Right lobe of liver (tissue), 4 donors: ENCODE measurements at regions not wholly inside any gene's neighbourhood (a gene's known extent, or its start where the extent isn't known, plus 50 kb on each side); places are given as distances from the start of the nearest gene placed in this dataset.

ENCODE experiments used
- CTCF ChIP-seq, 4 donors: fragments of 200-600 bp in 3 of 4; fragments of 450-650 bp in 1 of 4; IDR thresholded peaks; one replicate each; pipeline versions ENCODE4 v1.5.1 to v1.8.0; 2016 to 2022; ENCODE audit warnings: antibody characterized with exemption in 4 of 4, mild to moderate bottlenecking in 2 of 4
- POLR2A ChIP-seq: fragments of 450-650 bp; IDR thresholded peaks from one replicate; pipeline ENCODE4 v1.6.1; 2017; ENCODE audit warnings: antibody characterized with exemption, mild to moderate bottlenecking
- donor health status: DM: no; HTN: no; CAD: no.
- donor health status: DM: no; HTN: no; CAD: no.
- donor health status: DM: no; HTN: yes; CAD: no.

GRCh38 chr18:43819397-43819796, 542.1 kb upstream of the SYT4 start:
- TF ChIP-seq CTCF (IDR thresholded peaks at IDR 0.05) (no peak), POLR2A (no peak)
